CD14-positive monocyte (primary cell): ENCODE measurements at regions not wholly inside any gene's neighbourhood (a gene's known extent, or its start where the extent isn't known, plus 50 kb on each side); places are given as distances from the start of the nearest gene placed in this dataset.

Source experiments
- DNase-seq, 3 donors: peaks; one replicate each; pipeline ENCODE4 v3.0.0-alpha.2; 2011 to 2022
- H2AFZ ChIP-seq: 2 replicates; pipeline ENCODE4 v1.6.0; 2012; ENCODE audit warnings: mild to moderate bottlenecking, low read depth, low read length, inconsistent platforms; ENCODE audit not compliant: insufficient read depth, poor library complexity, severe bottlenecking
- H3K27ac ChIP-seq, 2 donors: 1 replicate in 1 of 2; 2 replicates in 1 of 2; pipeline ENCODE4 v1.5.1; 2012 to 2013; ENCODE audit warnings: low read length in 2 of 2, control low read depth in 1 of 2, inconsistent platforms in 1 of 2, low read depth in 1 of 2, mild to moderate bottlenecking in 1 of 2
- H3K27me3 ChIP-seq, 2 donors: one replicate each; pipeline versions ENCODE4 v1.6.0 to v1.6.1; 2011 to 2013; ENCODE audit warnings: low read length in 2 of 2; ENCODE audit not compliant: control insufficient read depth in 2 of 2, insufficient read depth in 2 of 2
- H3K36me3 ChIP-seq, 2 donors: replicated peaks in 1 of 2; 1 replicate in 1 of 2; 2 replicates in 1 of 2; pipeline versions ENCODE4 v1.5.1 to v1.6.1; 2012 to 2013; ENCODE audit warnings: low read length in 2 of 2, control low read depth in 1 of 2, inconsistent platforms in 1 of 2, mild to moderate bottlenecking in 1 of 2; ENCODE audit not compliant: insufficient read depth in 2 of 2, control insufficient read depth in 1 of 2
- H3K4me1 ChIP-seq, 2 donors: 1 replicate in 1 of 2; 2 replicates in 1 of 2; pipeline versions ENCODE4 v1.5.1 to v1.6.1; 2012 to 2013; ENCODE audit warnings: low read length in 2 of 2, control low read depth in 1 of 2, inconsistent platforms in 1 of 2, mild to moderate bottlenecking in 1 of 2, moderate library complexity in 1 of 2; ENCODE audit not compliant: insufficient read depth in 2 of 2, control insufficient read depth in 1 of 2
- H3K4me2 ChIP-seq: replicated peaks from 2 replicates; pipeline ENCODE3; 2012; ENCODE audit warnings: low read length, moderate library complexity, mild to moderate bottlenecking; ENCODE audit not compliant: poor library complexity, severe bottlenecking; ENCODE audit errors: extremely low read depth
- H3K4me3 ChIP-seq, 3 experiments: fragments of 200-600 bp in 1 of 3; sonication (generic) in 1 of 3; replicated peaks in 1 of 3; 1 replicate in 2 of 3; 2 replicates in 1 of 3; pipeline ENCODE4 v1.5.1; 2011 to 2013; ENCODE audit warnings: low read length in 3 of 3, mild to moderate bottlenecking in 3 of 3, control low read depth in 2 of 3, low read depth in 2 of 3, inconsistent platforms in 1 of 3, moderate library complexity in 1 of 3
- H3K79me2 ChIP-seq: 2 replicates; pipeline ENCODE4 v1.6.0; 2012; ENCODE audit warnings: mild to moderate bottlenecking, control low read depth, inconsistent platforms, low read length, moderate library complexity; ENCODE audit not compliant: insufficient read depth
- H3K9ac ChIP-seq: 2 replicates; pipeline ENCODE4 v1.6.0; 2017; ENCODE audit warnings: low read length, mild to moderate bottlenecking; ENCODE audit not compliant: insufficient read depth, poor library complexity, severe bottlenecking
- H3K9me3 ChIP-seq, 2 donors: replicated peaks in 1 of 2; 1 replicate in 1 of 2; 2 replicates in 1 of 2; pipeline versions ENCODE4 v1.5.1 to v1.6.1; 2012 to 2013; ENCODE audit warnings: low read length in 2 of 2, control low read depth in 1 of 2; ENCODE audit not compliant: control insufficient read depth in 1 of 2, insufficient read depth in 1 of 2
- H4K20me1 ChIP-seq: 2 replicates; pipeline ENCODE4 v1.6.0; 2012; ENCODE audit warnings: mild to moderate bottlenecking, low read length, control low read depth, moderate library complexity; ENCODE audit not compliant: insufficient read depth
- H3K27ac Mint-ChIP-seq, 7 donors: one replicate each; pipeline ENCODE4 v1.8.0; 2020; ENCODE audit warnings: mild to moderate bottlenecking in 7 of 7, mixed read lengths in 7 of 7, moderate library complexity in 6 of 7, inconsistent platforms in 2 of 7
- H3K27me3 Mint-ChIP-seq, 3 donors: one replicate each; pipeline ENCODE4 v1.8.0; 2021 to 2022; ENCODE audit warnings: low read depth in 3 of 3, mild to moderate bottlenecking in 3 of 3, mixed read lengths in 3 of 3, moderate library complexity in 3 of 3, inconsistent platforms in 1 of 3
- H3K36me3 Mint-ChIP-seq, 2 donors: one replicate each; pipeline ENCODE4 v1.8.0; 2020; ENCODE audit warnings: mixed read lengths in 2 of 2, inconsistent platforms in 1 of 2, mild to moderate bottlenecking in 1 of 2
- H3K4me1 Mint-ChIP-seq: one replicate; pipeline ENCODE4 v1.8.0; 2020; ENCODE audit warnings: mild to moderate bottlenecking, mixed read lengths
- H3K4me3 Mint-ChIP-seq, 2 donors: one replicate each; pipeline ENCODE4 v1.8.0; 2020; ENCODE audit warnings: mild to moderate bottlenecking in 2 of 2, mixed read lengths in 2 of 2, moderate library complexity in 1 of 2
- H3K9me3 Mint-ChIP-seq, 7 donors: one replicate each; pipeline ENCODE4 v1.8.0; 2020 to 2022; ENCODE audit warnings: mixed read lengths in 7 of 7, mild to moderate bottlenecking in 6 of 7, moderate library complexity in 6 of 7, inconsistent platforms in 2 of 7
- CTCF ChIP-seq: fragments of 200-600 bp; IDR thresholded peaks from one replicate; pipeline ENCODE4 v1.8.0; 2022; ENCODE audit warnings: antibody characterized with exemption, mild to moderate bottlenecking
- WGBS: methylation state at CpG from one replicate; pipeline ENCODE4 v1.1.5; 2013; ENCODE audit warnings: missing lambda C conversion rate; ENCODE audit not compliant: insufficient coverage; 5-methylcytosine and 5-hydroxymethylcytosine counted together
- intact Hi-C, 2 donors: fragments of 100-400 bp; cut with micrococcal nuclease; formaldehyde crosslinking; loops; one replicate each; pipeline versions ENCODE4 v1.15.0 to v1.15.1; 2023

- Histone ChIP-seq H2AFZ (no peak overlapping the region), H3K9ac (no peak overlapping the region), H3K4me1 (no peaks in the 10 kb centered on the region), H3K79me2 (no peaks in the 10 kb centered on the region), H4K20me1 (no peaks in the 10 kb centered on the region), H3K27me3 (no peaks in the 10 kb centered on the region), H3K9me3 (peaks cover 0 to 10% of the 10 kb centered on the region in 2 donors), H3K36me3 (no peaks in the 10 kb centered on the region), H3K4me3 (no peak overlapping the region), H3K27ac (no peak overlapping the region), H3K4me2 (no peak overlapping the region)
- intact Hi-C loops: no loop called here
- no peak overlapping the region for H3K27ac Mint-ChIP-seq
- H3K36me3 Mint-ChIP-seq: no peaks in the 10 kb centered on the region
- peaks cover 0 to 4% (median 0%) of the 10 kb centered on the region in 3 donors for H3K27me3 Mint-ChIP-seq
- H3K4me1 Mint-ChIP-seq: no peaks in the 10 kb centered on the region
- WGBS: 23% methylated on average over 2 of the region's 4 CpGs
- TF ChIP-seq CTCF: no peak
- no peak for DNase-seq
- H3K4me3 Mint-ChIP-seq: no peak overlapping the region
- peaks cover 0 to 9% (median 2%) of the 10 kb centered on the region in 7 donors for H3K9me3 Mint-ChIP-seq
These were observed 632.4 kb downstream of the SLITRK5 start for GRCh38 chr13:88303605-88304004.

- H3K36me3 ChIP-seq: no peaks in the 10 kb centered on the region
- H3K79me2 ChIP-seq: no peaks in the 10 kb centered on the region
- intact Hi-C loops: no loop called here
- no peak overlapping the region for H3K4me2 ChIP-seq
- no peak overlapping the region for H3K27ac ChIP-seq
- no peak overlapping the region for H3K4me3 ChIP-seq
- H3K27me3 ChIP-seq: no peaks in the 10 kb centered on the region
- Mint-ChIP-seq H3K27ac (no peak overlapping the region), H3K4me1 (no peaks in the 10 kb centered on the region), H3K27me3 (no peaks in the 10 kb centered on the region), H3K9me3 (peaks cover 0 to 3% (median under 1%) of the 10 kb centered on the region in 7 donors), H3K4me3 (no peak overlapping the region), H3K36me3 (no peaks in the 10 kb centered on the region)
- no peaks in the 10 kb centered on the region for H3K4me1 ChIP-seq
- H3K9ac ChIP-seq: no peak overlapping the region
- DNase-seq: no peak
- peaks cover 0 to 3% of the 10 kb centered on the region in 2 donors for H3K9me3 ChIP-seq
- no peaks in the 10 kb centered on the region for H4K20me1 ChIP-seq
- WGBS: no CpG with 5 or more reads among the region's 1 CpG
- no peak for TF ChIP-seq CTCF
- no peak overlapping the region for H2AFZ ChIP-seq
These were observed 643.3 kb downstream of the SLITRK5 start for GRCh38 chr13:88314496-88314895.
